Astrocyte of the hippocampus (primary cell): ENCODE measurements at regions not wholly inside any gene's neighbourhood (a gene's known extent, or its start where the extent isn't known, plus 50 kb on each side); places are given as distances from the start of the nearest gene placed in this dataset.
A peak's percentile ranks its signal among the peaks of the same experiment; 100 is the strongest.
"Not testable (repeated sequence)": the region's sequence is repeated elsewhere in the genome, so short reads cannot be mapped to it uniquely, and the experiment has no call there.

Experiments
- DNase-seq: peaks from one replicate; pipeline ENCODE4 v3.0.0; 2011; ENCODE audit warnings: low read depth, low spot score

DNA sequence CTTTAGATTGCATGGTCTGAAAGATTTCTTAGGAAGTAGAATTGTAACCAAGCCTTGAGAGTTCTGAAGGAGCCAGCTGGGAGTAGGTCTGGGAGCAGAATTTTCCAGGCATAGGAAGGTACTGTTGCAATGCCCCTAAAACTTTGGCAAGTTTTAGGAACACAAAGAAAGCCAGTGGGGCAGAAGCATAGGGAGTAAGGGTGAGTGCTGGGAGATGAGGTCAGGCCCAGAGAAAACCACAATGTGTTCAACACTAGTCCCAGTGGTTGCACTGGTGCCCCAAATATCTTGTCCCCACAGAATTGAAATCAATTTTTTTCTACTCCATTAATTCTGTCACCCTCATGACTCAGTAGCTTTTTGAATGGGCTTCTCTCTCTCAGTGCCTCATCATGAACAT, 120.7 kb upstream of the GALNT15 start:
- DNase-seq = no peak

DNA sequence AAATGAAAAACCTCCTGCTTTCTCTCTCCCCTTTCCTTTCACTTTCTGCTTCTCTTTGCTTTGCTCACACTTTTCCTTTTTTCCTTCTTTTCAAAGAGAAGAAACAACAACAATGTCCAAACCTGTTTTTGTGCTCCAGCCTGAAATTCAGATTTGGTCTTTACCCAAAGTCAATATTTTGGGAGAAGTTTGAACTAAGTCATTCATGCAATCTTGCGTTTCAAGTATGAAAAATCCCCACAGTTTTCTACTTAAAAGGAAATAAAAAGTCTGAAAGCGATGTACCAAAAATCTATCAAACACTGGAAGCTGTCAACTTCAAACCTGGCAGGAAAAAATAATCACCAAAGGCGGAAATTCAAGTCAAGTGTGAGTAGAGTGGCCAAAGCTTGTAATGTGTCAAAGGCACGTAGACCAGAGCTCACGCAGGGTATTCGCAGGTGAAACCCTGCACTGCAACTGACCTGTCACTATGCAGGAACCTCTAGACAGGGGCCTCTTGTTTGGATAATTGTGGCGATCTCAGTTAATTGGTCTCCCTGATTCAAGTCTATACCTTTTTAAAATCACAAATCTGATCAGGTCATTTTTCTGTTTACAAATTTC, 118.8 kb upstream of the GALNT15 start:
- DNase-seq = peak; percentile 67

DNA sequence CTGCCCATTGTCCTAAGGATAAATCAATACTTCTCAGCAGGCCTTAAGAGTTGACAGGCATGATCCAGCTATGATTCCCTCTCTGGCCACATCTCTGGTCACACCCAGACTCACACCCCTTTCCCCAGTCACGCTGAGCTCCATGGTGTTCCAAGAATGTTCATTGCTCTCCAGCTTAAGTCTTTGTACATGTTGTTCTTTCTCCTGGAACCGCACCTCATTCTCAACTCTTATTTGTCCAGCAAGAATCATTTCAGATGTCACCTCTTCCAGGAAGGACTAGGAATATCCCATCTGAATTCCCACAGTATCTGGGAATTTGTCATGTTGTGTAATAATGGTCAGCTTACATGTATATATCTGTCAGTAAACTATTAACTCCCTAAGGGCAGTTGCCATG, 118.3 kb upstream of the GALNT15 start:
- peak; percentile 52 for DNase-seq

DNA sequence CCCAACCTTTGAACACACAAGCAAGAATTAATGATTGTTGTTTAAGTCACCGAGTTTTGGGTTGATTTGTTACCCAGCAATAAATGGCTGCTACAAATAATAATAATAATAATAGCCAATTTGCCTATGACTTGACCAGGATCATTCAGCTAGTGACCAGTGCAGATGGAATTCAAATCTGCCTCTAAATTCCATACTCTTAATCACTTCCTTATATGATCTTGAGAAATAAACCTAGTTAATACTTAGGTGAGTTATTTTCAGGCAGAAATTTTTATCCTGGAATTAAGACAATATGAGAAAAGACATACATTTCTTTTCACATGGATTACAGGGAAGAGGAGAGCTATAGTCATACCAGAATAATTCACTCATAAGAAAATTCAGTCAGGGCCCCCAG, 116.0 kb upstream of the GALNT15 start:
- no peak for DNase-seq

DNA sequence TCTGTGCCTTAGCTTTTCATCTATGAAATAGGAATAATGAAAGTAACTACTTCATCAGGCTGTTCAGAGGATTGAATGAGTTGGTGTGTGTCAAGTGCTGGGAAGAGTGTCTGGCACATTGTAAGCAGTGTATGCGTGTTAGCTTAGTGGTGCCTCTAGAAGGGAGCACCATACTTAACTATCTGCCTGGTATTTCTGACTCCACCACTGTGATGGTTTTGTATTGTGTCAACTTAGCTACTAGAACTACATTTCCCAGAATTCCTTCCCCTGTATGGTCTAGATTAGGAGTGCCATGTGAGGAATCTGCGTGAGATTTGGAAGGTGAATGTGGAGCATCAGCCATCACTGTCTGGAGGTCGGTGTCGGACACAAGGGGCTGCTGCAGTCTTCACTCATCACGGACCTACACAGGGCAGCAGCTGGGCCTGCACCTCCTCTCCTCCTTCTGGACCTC, 115.4 kb upstream of the GALNT15 start:
- no peak for DNase-seq

DNA sequence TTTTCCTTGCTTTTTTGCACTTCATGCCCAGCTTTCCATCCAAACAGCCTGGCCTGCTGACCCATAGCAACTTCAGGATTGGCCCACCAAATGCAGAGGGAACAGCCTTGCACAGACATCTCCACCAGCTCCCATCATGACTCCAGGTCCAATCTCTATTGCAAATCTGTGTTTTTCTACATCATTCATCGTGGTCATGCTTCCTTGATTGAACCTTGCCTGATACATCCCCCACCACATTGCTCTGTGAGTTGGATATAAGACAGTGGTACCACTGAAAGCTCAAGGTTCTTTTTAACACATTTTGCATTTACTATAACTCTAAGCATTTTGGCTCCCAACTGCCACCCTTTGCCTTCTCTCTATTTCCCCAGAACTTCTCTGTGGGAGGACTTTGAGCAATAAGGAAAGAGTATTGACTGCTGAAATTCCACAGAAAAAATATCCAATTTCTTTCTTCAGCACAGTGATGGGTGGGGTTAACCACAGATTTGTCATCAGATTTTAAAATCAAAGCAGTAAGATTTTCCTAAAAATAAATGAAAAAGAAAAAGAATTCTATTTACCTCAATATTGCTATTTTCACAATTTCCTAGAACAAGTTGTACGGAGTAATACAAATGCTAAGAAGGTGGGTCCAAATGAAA, 114.6 kb upstream of the GALNT15 start:
- no peak for DNase-seq

DNA sequence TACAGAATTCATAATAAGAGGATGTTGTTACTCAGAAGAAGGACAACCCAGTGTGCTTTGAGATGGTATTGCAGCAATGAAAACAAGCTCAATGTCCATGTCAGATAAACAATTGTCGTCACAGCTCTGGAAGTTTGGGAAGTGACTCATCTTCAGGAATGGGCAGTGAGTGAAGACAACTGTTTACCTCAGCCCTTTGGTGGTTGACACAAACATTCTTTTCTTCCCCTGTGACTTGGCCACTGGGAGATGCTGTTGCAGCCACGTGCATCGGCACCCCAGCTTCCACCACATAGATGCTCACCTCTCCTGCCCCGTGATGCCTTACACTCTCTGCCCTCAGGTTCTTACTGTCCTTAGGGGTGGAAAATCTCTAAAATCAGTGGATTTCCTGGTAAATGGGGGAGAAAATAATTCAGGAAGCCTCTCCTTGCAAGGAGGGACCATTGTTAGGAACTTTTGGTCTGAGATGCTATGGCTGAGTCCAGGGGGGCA, 114.1 kb upstream of the GALNT15 start:
- peak; percentile 97 for DNase-seq

DNA sequence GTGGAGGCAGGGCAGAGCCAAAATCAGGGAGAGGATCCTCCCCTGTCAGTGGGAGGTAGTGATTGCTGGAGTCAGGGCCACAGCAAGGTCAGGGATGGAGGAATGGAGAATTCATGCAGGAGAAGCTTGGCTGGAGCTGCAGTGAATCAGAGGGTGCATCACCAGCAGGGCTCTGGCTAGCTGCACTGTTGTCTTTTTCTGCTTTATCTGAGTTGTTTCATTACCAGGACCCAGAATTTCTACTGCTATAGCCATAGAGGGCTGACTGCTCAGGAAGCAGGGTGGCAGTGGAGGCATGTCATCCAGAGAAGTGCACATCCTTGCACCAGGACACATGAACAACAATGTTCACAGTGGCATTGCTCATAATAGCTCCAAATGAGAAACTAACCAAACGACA, 113.5 kb upstream of the GALNT15 start:
- DNase-seq = peak; percentile 77

DNA sequence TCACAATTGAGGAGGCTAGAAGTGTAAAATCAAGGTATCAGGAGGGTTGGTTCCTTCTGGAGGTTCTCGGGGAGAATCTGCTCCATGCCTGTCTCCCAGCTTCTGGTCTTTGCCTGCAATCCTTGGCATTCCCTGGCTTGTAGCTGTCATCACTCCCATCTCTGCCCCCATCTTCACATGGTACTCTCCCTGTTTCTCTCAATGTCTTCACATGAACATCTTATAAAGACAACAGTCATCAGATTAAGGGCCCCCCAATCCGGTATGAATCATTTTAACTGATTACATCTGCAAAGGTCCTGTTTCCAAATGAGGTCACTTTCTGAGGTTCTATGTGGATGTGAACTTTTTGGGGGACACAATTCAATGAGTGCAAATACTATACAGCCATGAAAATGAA, 113.0 kb upstream of the GALNT15 start:
- no peak for DNase-seq

DNA sequence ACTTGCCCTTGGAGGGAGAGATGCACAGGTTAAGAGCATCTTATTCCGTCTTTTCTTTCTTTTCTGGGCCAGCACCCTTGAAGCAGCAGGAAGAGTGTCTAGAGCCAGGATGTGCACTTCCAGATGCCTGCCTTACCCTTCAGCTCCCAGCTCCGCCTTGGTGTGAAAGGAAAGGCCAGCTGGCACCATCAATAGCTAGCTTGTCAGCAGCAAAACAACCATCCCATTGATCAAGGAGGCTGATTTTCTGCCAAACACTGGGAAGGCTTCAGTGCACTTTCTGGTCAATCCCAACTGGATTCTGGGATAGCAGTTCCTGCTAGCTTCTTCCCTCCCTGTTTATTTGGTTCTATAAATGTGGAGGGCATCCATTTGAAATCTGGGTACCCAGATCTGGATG, 110.9 kb upstream of the GALNT15 start:
- no peak for DNase-seq

DNA sequence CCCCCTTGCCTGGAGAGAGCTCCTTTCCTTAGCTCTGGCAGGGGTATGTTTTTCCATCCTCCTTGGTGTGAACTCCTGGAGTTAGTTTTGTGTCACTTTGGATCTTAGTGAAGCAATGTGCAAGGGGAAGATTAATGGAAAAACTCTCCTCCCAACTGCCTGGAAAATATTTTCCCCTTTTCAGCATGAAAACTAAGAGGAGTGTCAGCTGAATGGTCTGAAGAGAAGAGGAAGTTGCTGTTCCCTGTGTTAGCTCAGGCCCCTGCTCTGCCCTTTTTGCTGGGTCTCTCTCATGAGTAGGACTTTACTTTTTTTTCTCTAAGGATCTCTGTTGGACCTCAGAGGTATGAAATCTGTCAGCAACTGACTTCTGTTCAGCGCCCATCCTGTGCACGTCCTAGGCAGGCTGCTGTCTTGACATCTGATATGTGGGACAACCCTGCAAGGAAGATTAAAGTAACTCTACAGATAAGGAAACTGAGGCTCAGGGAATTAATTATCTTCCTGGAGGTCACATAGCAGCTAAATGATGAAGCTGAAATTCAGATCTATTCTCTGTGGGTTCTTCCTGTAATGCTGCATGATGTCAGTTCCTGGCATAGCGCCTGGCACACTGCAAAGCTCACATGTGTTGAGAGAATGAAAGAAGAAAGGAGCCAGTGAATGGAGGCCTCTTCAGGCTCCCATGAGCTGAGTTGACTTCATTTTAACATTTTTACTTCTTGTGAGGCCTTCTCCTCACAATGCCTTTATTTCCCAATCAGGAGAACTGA, 109.7 kb upstream of the GALNT15 start:
- peak; percentile 91 for DNase-seq

DNA sequence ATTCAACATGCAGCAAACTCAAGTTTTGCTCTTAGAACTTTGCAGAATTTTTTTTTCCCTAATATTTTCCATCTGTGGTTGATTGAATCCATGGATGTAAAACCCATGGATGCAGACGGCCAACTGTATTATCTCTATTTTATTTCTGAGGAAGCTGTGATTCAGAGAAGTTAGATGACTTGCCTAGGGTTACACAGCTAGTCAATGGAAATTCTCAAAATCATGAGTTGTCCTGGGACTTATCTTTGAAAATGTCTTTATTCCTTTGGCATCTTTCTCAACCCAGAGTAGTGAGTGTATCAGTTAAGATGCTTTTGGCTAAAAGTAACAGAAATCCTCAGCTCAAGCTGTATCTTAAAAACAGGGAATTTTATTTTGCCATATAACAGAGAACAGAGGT, 107.9 kb upstream of the GALNT15 start:
- DNase-seq = no peak

DNA sequence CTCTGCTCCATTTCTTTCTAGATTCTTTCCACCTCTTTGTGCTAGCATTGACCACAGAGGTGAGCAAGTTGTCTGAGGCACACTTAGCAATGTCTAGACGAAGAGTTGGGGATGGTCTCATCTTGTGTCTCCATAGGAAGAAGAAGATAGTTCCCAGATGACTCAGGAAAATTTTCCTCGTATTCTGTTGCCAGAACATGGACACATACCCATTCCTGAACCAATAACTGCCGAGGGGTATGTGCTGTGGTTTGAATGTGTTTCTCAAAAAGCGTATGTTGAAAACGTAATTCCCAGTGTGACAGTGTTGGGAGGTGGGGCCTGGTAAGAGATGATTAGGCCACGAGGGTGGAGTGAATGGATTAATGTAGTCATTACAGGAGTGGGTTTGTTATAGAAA, 107.5 kb upstream of the GALNT15 start:
- no peak for DNase-seq

DNA sequence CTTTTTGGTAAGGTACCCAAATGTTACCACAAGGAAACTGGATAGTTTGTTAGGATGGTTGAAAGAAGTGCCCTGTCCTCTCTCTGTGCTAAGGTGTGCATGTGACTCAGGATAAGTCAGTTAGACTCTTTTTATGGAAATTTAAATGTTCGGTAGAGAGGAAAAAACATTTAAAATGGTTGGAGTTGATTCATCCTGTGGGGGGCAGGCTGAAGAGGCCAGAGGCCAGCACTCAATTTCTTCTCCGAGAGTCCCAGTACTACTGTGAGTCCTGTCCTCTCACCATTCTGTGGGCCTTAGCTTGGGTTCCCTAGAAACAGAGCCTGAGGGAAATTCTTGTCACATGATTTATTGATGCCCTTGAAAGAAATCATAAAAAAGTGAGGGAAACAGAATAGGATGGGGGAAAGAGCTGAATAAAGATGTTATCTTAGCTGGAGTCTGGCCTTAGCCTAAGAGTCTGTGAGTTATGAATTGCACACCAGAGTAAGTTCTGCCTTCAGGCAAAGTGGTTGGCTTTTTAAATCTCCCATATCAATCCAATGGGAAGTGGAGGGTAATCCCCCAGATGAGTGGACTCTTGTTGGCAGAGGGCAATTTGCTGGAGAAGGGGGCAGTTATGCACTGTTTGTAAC, 106.5 kb upstream of the GALNT15 start:
- peak; percentile 29 for DNase-seq

DNA sequence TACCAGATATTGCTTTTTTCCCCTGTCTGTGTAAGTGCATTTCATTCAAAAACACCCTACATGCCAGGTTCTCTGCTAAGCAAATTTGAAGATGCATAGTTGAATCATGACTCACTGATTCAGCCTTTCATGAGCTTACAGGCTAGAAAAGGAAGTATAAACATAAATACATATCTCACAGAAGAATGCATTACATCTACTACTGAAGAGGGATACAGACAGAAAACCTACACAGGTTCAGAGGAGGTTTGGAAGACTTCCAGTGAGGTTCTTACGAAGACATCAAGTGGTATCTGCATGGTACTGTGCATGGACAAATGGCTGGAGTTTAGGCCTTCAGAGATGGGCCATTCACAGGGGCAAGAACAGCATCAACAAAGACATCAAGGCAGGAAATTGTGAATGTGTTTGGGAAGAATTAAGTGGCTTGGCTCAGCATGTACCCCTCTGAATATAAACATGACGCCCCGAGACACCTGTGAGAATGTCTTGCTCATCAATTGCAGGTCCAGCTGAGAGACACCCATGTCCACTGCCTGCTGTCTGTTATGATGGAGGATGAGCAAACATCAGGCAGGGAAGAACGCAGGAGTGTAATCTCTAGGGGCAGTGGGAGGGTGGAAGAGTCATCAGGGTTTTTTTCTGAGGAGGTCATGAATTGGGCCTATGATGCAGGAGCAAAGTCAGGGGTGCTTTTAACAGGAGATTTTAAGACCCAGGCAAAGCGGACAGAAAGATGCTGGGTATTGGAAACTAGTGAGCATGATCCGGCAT, 105.1 kb upstream of the GALNT15 start:
- peak; percentile 92 for DNase-seq

DNA sequence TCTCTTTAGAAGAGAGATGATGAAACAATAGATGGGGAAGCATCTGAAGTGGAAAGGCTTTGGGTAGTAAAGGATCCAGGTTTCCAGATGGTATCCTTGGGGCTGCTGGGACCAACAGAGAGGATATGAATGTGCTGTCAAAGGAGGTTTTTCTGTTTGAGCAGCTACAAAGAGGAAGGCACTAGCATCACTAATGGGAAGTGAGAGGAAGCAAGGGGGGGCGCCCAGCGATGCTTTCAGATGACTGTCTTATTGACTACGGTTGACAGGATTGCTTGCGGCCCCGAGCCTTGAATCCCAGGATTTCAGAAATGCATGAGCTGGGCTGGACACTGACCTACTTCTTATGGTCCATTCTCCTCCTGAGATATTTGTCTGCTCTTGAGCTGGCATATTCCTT, 103.8 kb upstream of the GALNT15 start:
- no peak for DNase-seq

DNA sequence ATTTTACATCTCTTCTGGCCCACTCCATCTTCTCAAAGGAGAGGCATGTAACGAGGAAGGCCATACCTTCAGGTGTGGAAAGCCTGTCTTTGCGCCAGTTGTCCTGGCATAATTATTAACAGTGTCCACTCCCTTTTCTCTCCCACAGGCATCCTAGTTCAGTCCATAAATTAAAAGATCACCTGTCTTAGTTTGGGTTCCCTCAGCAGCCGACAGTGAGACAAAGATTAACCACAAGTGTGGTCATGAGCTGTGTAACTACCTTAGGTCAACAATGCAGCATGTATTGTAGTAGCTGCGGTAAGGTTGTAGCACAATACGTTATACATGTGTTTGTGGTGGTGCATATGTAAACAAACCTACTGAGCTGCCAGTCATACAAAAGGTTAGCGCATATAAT, 103.3 kb upstream of the GALNT15 start:
- peak; percentile 54 for DNase-seq

DNA sequence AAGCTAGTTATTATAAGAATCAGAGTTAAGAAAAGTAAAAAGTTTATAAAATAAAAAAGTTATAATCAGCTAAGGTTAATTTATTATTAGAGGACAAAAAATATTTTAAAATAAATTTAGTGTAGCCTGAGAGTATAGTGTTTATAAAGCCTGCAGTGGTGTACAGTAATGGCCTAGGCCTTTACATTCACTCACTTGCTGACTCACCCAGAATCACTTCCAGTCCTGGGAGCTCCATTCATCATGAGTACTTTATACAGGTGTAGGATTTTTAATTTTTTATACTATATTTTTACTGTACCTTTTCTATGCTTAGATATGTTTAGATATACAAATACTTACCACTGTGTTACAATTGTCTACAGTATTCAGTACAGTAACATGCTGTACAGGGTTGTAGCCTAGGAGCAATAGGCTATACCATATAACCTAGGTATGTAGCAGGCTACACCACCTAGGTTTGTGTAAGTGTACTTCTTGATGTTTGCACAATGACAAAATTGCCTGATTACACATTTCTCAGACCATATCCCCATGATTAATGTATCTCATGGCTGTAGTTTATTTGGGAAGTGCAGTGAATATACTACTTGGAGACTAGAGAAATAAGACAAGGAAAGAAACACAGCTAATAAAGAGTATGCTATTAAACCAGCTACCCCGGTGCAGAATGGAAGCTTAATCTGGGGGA, 101.9 kb upstream of the GALNT15 start:
- no peak for DNase-seq

DNA sequence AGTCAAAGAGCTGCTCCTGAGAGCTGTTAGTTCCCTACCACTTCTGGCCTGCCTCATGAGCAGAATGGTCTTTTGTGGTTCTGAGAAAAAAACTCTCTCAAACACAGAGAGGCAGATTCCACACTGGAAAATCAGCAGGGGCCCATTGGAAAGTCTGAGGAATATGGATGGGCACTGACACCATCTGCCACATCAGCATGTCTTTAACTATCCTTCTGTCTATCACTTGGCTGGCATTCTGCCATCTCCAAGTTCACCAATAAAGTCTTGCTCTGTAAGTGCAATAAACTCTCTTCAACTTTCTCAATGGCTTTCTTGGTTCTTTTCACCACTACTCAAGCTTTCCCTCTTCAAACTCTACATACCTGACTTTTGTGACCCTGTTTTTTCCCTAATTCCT, 101.3 kb upstream of the GALNT15 start:
- no peak for DNase-seq

DNA sequence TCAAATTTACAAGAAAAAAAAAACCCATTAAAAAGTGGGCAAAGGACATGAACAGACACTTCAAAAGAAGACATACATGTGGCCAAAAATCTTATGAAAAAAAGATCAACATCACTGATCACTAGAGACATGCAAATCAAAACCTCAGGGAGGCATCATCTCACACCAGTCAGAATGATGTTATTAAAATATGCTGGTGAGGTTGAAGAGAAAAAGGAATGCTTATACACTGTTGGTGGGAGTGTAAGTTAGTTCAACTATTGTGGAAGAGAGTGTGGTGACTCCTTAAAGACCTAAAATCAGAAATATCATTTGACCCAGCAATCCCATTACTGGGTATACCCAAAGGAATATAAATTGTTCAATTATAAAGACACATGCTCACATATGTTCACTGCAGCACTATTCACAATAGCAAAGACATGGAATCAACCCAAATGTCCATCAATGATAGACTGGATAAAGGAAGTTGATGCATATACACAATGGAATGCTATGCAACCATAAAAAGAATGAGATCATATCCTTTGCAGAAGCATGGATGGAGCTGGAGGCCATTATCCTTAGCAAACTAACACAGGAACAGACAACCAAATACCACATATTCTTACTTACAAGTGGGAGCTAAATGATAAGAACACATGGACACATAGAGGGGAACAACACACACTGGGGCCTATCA, 100.3 kb upstream of the GALNT15 start:
- not testable (repeated sequence) for DNase-seq
